HG02642 (cell line): ENCODE measurements at regions not wholly inside any gene's neighbourhood (a gene's known extent, or its start where the extent isn't known, plus 50 kb on each side); places are given as distances from the start of the nearest gene placed in this dataset.
A peak's percentile ranks its signal among the peaks of the same experiment; 100 is the strongest.
"Not testable (repeated sequence)": the region's sequence is repeated elsewhere in the genome, so short reads cannot be mapped to it uniquely, and the experiment has no call there.

Experiments
- ATAC-seq: cut with Tn5 transposase; IDR thresholded peaks from one replicate; pipeline ENCODE4 v1.9.1; 2021; ENCODE audit warnings: mild to moderate bottlenecking; ENCODE audit not compliant: unreplicated experiment, poor library complexity

DNA sequence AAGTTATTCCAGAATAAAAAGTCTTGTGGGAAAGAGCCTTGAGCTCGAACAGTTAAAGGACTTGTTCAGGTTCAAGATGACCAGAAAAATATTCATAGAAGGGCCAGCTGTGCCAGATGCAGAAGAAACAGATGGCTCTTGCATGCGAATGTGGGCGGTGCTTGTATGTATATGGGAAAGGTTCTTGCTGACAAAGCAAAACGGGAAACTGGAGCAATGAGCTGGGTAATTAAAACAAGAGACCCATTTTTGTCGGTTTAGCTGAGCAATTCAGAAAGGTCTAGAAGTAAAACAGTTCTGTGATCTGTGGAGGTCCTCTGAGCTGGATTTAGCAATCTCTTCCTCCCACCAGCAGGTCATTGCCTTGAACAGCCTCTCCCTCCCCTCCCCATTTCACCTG, 107.2 kb upstream of the MARK1 start:
- ATAC-seq = no peak

- ATAC-seq = not testable (repeated sequence)
Measured at GRCh38 chr1:220412382-220412781, 115.6 kb upstream of the MARK1 start.

- ATAC-seq = no peak
Measured at GRCh38 chr1:220410611-220411010, 117.3 kb upstream of the MARK1 start.

DNA sequence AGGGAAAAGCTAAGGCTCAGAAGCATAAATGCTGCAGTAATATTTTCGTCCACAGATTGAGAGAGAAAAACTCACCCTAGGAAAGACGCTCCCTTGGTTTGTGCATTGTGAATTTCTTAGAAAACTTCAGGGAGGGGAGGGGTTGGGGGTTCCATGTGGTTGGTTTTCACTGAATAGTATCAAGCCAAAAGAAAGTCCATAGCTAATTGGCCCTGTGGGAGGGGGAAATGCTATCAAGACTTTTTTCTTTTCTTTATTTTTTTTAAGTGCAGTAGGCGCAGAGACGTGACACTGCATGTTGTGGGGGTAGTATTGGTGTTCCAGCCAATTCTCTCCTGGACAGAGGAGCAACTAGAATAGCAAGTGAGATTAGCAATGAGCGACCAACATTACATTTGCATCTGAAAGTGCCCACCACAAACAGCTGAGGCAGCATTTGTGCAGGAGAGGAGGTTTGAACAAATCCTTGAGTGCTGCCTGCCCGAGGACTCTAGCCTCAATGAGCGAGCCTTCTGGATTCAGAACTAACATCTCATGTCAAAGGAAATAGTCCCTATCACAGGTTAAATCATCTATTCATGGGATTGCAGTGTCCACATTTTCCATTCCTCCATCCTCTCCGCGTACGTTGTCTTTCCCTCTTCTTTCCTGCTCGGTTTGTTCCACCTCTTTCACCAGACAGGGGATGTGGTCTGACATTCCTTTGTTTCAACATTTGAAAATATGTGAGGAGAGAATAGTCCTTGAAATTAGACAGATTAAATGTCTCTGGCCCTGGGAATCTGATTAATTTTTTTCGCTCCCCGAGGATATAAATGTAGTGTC, 118.0 kb upstream of the MARK1 start:
- ATAC-seq = no peak

DNA sequence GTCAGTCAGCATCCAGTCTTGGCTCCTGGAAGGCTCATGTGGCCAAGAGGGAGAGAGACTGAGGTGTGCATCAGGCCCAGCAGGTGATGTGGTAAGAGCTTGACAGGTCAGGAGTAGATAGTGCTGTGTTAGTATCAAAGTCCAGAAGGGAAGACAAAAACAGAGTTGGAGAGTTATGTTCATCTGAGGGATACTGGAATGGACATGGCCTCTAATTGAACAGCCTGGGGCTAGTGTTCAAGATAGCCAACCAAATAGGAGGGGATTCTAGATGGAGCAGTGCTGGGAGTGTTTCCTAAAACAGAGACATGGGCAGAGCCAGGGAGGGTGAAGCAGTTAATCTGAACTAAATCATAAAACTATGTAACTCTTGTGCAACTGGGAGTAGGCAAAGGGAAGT, 120.7 kb upstream of the MARK1 start:
- no peak for ATAC-seq

DNA sequence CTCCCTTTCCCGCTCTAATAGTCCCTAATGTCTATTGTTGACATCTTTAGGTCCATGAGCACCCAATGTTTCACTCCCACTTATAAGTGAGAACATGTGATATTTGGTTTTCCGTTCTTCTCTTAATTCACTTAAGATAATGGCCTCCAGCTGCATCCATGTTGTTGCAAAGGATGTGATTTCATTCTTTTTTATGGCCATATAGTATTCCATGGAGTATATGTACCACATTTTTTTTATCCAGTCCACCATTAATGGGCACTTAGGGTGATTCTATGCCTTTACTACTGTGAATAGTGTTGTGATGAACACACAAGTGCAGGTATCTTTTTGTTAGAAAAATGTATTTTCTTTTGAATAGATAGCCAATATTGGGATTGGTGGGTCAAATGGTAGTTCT, 126.0 kb upstream of the RAB3GAP2 start:
- ATAC-seq = no peak

DNA sequence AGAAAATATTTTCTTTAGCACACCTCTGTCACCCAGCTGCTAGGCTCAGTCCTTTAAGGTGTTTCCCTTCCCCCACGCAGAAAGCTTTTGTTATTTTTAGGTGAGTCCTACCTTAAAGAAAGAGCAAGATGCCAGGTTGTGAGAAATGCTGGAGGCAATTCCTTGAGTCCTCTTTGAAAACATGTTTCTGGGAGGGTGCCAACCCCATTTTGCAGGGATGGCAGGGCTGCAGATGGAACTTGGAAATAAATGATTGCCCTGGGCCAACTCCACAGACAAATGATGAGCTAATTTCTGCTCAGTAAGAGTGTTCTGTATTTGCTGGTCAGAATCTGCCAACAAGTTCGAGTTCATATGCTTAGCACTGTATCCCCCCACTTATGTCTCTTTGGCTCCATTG, 119.2 kb upstream of the RAB3GAP2 start:
- ATAC-seq = no peak

- ATAC-seq = no peak
Measured at GRCh38 chr1:220389634-220390033, 117.4 kb upstream of the RAB3GAP2 start.

DNA sequence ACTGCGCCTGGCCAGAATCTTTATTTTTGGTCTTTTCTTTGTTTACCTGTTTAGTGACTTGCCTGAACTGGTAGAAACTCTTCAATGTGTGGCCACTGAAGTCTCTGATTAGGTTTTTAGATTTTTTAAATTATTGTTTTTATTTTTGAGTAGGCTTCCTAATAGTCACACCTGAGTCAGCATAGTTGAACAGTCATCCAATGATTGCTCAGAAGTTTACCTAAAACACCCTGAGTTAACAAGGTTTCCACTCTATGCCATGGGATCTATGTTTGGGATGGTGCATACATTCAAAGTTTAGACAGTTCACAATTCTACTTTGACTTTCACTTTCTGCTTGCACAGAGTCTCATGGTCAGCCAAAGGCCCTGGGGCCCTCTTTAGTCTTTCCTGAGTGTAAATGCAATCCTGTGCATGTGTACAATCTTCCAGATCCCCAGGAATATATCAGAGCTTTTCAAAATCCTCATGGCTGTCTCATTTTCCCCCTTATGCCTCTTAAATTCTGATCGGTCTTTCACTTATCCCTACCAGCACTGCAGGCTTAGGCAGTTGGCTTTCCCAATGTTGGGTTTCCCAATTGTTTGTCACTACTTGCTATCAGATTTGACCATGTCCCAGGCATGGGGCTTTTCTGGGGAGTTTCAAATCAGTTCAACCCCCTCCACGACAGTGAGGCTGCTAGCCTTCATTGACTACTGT, 114.4 kb upstream of the RAB3GAP2 start:
- no peak for ATAC-seq

- ATAC-seq = no peak
Measured at GRCh38 chr1:220385158-220385557, 112.9 kb upstream of the RAB3GAP2 start.

DNA sequence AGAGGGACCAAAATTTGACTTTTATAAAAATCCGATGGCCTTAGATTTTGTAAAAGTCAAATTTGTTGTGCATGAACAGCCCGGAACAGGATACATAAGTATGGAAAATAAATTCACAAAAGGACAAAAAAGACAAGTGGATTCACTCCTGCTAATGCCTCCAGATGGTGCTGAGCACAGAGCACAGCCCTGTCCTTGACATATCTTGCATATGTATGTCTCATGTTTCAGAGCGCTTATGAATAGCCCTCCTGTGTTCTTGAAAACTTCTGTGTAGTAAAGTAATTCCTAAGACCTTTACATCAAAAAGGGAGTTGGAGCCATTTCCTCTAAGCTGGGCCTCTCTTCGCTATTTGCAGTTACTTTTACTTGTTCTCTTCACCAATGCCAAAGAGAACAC, 110.7 kb upstream of the RAB3GAP2 start:
- no peak for ATAC-seq

DNA sequence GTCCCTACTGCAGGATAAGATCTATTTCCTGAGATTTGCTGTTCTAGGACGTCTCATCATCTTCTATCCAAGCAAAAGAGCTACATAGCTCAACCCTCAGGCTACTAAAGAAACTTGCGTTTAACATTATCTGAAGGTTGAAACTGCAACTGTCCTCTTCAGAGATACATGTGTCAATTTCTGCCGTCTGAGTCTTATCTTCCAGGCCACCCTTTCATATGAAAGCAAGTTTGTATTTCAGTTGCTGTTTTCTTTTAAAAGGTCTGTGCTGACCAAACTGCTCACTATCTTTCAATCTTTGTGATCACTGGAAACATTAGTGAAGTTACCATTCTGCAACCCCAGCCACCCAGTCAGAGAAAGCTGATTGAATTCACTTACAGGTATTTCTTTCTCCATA, 108.6 kb upstream of the RAB3GAP2 start:
- no peak for ATAC-seq

DNA sequence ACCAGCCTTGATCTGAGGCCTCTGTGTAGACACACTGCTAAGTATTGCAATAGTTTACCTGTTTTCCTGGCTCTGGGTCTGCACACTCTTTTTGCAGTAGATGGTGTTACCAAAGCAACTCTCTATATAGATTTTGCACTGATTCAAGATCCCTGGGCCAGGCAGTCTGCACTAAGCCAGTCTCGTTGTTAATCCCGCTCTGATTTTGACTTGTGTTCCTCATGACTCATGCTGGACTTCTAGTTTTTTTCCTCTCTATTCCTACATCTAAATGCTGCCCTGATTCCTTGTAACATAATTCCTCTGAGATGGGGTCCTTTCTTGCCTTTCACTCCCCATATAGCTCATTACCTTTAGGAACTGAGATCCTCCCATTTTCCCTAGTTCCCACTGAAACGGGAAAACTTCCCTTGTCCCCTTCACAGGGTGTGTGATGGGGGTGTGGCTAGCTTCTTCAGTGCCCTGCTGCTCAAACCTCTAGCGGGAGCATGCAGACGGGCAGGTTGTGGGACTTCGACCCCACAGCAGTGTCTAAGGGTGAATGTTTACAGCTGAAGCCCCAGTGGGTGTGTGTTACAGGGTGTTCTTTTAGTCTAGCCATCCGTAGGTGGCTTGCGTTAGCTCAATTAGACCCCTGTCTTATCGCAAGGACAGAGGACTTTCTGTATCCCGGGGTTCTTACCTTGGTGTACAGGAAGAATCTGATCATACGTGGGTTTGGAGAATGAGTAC, 106.5 kb upstream of the RAB3GAP2 start:
- no peak for ATAC-seq

- ATAC-seq = no peak
Measured at GRCh38 chr1:220375715-220376114, 103.5 kb upstream of the RAB3GAP2 start.

- ATAC-seq = no peak
Measured at GRCh38 chr1:220374449-220374848, 102.2 kb upstream of the RAB3GAP2 start.

GRCh38 chr1:220372451-220372850, 100.2 kb upstream of the RAB3GAP2 start:
- ATAC-seq = no peak

DNA sequence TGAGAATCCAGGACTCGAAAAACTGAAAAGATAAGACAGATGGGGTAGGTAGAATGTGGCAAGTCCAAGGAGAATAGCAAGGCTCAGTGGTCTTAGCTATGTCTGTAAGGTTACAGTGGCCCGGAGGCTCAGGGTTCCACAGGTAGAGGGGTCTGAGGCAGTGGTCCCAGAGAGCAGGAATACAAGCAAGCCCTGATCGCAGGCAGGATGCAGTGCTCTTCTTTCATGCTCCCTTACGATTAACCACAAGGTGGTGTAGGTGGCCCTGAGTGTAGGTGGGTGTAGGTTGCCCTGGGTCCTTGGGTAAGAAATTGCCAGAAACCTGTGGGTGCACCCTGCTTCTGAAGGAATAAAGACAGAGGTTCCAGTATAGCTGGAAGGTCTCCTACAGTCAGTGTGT, 99.1 kb upstream of the RAB3GAP2 start:
- no peak for ATAC-seq

- ATAC-seq = no peak
Measured at GRCh38 chr1:220370041-220370700, 97.9 kb upstream of the RAB3GAP2 start.

GRCh38 chr1:220369511-220369910, 97.3 kb upstream of the RAB3GAP2 start:
- ATAC-seq = no peak

GRCh38 chr1:220368352-220369265, 96.4 kb upstream of the RAB3GAP2 start:
- ATAC-seq = peak; percentile 47
